Bone marrow (tissue), 2 donors: ENCODE measurements at regions not wholly inside any gene's neighbourhood (a gene's known extent, or its start where the extent isn't known, plus 50 kb on each side); places are given as distances from the start of the nearest gene placed in this dataset.

ENCODE experiments used
- DNase-seq, 2 donors: peaks; one replicate each; lab custom pipeline; 2025; lab: John Stamatoyannopoulos, UW

DNA sequence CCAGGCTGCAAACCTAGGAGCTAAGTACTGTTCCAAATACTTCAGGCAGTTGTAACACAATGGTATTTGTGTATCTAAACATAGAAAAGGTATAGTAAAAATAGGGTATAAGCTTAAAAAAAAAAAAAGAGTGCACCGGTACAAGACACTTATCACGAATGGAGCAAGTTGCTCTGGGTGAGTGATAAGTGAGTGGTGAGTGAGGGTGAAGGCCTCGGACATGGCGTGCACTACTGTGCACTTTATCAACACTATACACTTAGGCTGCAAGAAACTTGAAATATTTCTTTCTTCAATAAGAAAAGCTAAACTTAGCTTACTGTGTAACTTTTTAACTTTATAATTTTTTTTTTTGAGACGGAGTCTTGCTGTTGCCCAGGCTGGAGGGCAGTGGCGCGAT is 159.5 kb upstream of the PDE10A start:
- no peak for DNase-seq

- DNase-seq = no peak
Observed at GRCh38 chr6:165821754-165822153, 158.7 kb upstream of the PDE10A start.

GRCh38 chr6:165820934-165821333 is 157.9 kb upstream of the PDE10A start:
- no peak for DNase-seq

DNA sequence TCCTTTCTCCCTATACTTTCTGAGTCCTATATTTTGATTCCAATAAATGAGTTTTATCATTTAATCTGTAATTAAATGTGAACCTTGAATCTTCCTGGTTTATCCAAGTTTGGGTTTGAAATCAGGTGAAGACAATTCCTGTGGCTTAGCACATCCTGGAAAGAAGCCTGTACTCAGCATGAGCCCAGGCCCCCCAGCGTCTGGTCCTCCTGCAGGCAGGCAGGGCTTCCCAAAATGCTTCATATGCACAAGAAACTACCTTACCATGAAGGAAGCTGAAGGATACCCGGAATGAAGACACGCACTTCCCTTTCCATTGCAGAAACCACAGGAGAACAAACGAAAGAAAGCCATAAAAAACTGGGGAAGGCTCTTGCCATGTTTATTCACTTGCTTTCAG is 157.4 kb upstream of the PDE10A start:
- DNase-seq = no peak

GRCh38 chr6:165819394-165819793 is 156.4 kb upstream of the PDE10A start:
- no peak for DNase-seq

DNA sequence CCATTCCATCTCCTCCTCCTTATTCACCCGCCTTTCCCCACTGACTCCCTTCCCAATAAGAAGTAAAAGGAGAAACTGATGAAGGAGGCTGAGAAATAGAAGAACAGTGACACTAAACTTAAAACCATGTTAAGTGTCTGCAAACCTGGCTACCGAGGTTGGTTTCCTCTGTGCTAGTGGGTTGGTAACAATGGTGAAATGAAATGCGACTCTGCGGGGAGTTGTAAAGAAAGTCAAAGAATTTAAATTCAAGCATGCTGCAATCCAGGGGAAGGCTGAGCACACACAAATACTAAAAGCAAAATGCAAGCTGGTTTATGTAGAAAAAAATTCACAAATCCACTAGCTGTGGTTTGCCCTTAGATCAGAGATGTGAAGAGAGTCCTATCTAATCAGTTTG is 155.2 kb upstream of the PDE10A start:
- DNase-seq = no peak

DNA sequence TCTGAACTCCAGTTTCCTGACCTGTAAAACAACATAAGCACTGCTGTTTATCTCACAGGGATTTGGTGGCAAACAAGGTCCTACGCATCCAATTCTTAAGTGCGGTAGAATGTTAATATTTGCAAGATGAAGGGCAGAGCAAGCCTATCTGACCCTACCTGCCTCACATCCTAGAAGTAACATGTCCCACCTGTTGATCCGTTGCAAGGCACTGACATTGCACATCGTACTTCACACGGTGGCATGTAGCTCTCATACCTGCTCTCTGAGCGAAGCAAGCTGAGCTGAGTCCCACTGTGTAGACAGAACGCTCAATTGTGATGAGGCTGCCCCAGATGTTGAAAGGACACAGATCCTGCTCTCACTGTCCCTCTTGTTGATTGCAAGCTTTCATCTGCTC is 154.7 kb upstream of the PDE10A start:
- no peak for DNase-seq

- DNase-seq = no peak
Observed at GRCh38 chr6:165817148-165817547, 154.1 kb upstream of the PDE10A start.

DNA sequence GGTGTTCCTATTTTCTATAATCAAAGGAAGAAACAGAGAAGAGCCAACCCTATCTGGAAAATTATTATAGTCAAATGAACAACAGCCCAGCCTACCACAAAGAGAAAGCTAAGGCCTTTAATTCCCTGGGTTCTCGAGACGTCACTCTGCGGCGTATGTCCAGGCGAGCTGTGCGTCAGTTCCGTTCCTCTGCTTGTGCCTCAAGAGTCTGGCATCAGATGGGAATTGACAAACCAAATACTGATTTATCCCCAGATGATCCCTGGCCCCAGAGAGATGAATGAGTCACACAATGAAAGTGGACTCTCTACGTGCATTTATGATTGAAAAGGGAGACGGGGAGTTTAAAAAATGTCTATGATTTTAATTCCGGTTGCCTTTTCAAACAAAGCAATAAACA is 151.6 kb upstream of the PDE10A start:
- no peak for DNase-seq

GRCh38 chr6:165811512-165811911 is 148.5 kb upstream of the PDE10A start:
- no peak for DNase-seq

- no peak for DNase-seq
Observed at GRCh38 chr6:165808021-165808420, 145.0 kb upstream of the PDE10A start.

- no peak for DNase-seq
Observed at GRCh38 chr6:165807249-165807960, 144.4 kb upstream of the PDE10A start.

DNA sequence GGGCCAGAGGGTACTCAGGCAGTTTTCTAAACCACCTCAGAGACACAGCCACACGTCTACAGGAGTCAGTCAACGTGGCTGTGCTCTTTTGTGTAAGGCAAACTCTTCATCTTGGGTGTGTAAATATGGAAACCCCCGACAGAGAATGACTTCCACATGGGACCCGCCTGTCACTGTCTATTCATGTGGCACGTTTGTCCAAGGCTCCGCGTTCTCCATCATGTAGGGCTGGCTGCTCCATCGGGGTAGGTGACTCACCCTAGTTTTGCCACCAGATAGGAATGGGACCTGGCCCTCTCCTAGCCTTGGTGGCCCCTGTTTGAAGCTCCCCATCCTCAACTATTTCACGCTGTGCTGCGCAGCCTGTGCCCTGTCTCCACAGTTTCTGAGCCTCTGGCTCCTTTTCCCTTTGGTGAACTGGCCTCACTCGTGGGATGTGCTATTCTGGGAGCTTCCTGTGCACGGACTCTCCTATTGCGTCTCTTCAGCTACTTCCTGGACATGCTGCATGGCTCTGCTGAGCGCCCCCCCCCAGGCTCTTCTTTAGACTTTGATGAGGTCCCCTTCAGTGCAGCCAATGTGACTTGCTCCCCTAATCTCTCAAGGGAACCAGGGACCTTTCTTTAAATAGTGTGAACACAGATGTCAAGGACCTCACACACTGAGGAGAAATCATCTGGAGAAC is 143.2 kb upstream of the PDE10A start:
- no peak for DNase-seq

GRCh38 chr6:165805636-165806035 is 142.6 kb upstream of the PDE10A start:
- no peak for DNase-seq

GRCh38 chr6:165805067-165805555 is 142.1 kb upstream of the PDE10A start:
- DNase-seq = no peak

GRCh38 chr6:165804331-165805066 is 141.5 kb upstream of the PDE10A start:
- no peak for DNase-seq

DNA sequence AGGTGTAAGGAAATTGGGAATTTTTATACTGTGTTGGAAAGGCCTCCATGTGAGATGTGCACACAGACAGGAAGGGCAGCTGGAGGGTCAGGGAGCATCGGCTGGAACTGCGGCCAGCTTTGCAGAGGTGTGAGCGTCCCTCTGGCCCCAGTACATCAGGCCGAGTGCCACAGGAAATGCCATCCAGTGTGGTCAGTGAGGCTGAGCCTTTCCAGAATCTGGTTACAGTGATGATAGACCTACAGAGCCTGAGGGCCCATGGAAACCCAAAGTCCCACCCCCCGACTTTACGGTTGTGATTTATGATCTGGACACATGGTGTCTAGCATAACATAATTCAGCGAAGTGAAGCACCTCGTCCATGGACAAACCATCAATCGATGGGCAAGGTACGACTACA is 137.3 kb upstream of the PDE10A start:
- no peak for DNase-seq

DNA sequence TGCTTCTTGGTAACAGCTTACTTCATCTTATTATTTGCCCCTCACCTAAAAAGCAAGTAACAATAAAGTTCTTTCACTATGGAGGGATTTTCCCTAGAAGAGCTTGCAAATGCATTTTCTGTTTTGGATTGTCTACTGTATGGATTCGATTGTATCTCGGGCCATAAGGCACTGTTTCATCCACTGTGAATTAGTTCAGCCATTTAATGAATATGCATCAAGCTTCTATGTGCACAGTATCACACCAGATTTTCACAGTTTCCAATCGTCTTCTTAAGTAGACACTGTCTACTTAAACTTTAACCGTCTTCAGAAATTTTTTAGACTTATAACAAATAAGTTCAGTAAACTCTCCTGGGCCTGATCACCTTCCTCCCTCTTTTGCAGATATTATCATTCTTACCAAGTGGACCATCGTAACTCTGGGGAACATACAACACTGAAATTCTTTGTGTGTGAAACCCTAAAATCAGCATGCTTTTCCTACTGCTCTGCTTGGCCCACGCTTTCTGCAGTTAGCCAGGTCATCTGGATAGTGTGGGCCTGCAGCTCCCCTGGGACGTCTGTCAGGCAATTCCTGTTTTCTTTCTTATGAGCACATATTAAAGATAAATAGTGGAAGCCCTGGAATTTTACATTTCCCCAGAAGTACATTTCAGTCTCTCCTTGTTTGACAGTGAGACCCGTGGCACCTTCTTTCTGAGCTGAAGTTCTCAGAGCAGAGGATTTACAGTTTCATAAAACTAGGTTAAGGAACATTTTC is 136.5 kb upstream of the PDE10A start:
- no peak for DNase-seq

GRCh38 chr6:165798991-165799390 is 135.9 kb upstream of the PDE10A start:
- no peak for DNase-seq

DNA sequence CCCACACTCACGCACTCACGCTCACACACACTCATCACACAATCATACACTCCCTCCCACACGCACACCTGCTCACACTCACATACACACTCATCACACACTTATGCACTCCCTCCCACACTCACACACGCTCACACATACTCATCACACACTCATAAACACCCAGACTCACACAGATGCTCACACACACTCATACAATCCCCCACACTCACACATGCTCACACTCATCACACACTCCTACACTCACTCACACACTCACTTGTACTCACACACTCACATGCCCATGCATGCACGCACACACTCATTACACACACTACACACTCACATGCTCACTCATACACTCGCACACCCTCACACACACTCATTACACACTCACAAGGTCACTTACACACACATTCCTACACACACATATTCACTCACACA is 131.1 kb upstream of the PDE10A start:
- DNase-seq = no peak

GRCh38 chr6:165793287-165793825 is 130.3 kb upstream of the PDE10A start:
- DNase-seq = no peak

GRCh38 chr6:165791876-165792437 is 128.9 kb upstream of the PDE10A start:
- DNase-seq = no peak
